Fibroblast of lung (primary cell): ENCODE measurements at regions not wholly inside any gene's neighbourhood (a gene's known extent, or its start where the extent isn't known, plus 50 kb on each side); places are given as distances from the start of the nearest gene placed in this dataset.

Source experiments
- CTCF ChIP-seq, 2 donors: IDR thresholded peaks in 1 of 2; conservative IDR thresholded peaks in 1 of 2; 1 replicate in 1 of 2; 2 replicates in 1 of 2; pipeline ENCODE4 v1.5.1; 2011 to 2012; ENCODE audit warnings: low read length in 2 of 2, control low read depth in 1 of 2, inconsistent platforms in 1 of 2, low read depth in 1 of 2, mild to moderate bottlenecking in 1 of 2
- EZH2 ChIP-seq: IDR thresholded peaks from 2 replicates; pipeline ENCODE4 v1.5.1; 2012; ENCODE audit warnings: low read length, control low read depth, mild to moderate bottlenecking; ENCODE audit errors: missing control alignments

DNA sequence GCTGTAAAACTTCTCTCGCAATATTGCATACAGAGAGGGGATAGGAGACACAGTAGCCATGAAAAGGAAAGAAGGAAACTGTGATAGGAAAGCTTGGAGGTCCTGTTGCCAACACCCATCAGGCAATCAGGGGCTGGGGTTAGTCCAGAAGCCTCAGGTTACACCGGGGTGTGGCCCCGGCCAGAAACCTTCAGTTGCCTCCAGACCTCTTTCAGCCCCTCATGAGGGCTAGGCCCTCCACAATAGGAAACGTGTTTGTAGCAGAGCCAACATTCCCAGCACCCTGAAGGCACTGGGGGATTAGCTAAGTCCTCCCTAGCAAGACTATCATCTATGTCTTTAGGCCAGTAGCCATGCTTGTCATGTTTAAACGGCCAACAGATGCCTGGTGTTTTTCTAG is 1048.0 kb upstream of the CNTN5 start:
- TF ChIP-seq CTCF (conservative IDR thresholded peaks at IDR 0.05 in 1 of 2, IDR thresholded peaks at IDR 0.05 in 1 of 2; ENCODE audit: low read depth in 1 of 2, low read length in 2 of 2) (no peak), EZH2 (no peak)
